IMR-90 (cell line): ENCODE measurements at regions not wholly inside any gene's neighbourhood (a gene's known extent, or its start where the extent isn't known, plus 50 kb on each side); places are given as distances from the start of the nearest gene placed in this dataset.

Experiments used
- BHLHE40 ChIP-seq: fragments of 150-350 bp; IDR thresholded peaks from 2 replicates; pipeline ENCODE4 v1.6.1; 2016; ENCODE audit warnings: mild to moderate bottlenecking, low read depth, low read length
- CEBPB ChIP-seq: IDR thresholded peaks from 2 replicates; pipeline ENCODE4 v1.6.1; 2012; ENCODE audit warnings: low read depth, low read length, improper control_type of control experiment
- CTCF ChIP-seq: conservative IDR thresholded peaks from 2 replicates; pipeline ENCODE4 v1.5.1; 2012; ENCODE audit warnings: mild to moderate bottlenecking, low read depth, low read length, improper control_type of control experiment
- MXI1 ChIP-seq: IDR thresholded peaks from 2 replicates; pipeline ENCODE4 v1.6.1; 2012; ENCODE audit warnings: low read depth, mild to moderate bottlenecking, low read length, moderate library complexity, borderline replicate concordance
- POLR2A ChIP-seq: IDR thresholded peaks from 2 replicates; pipeline ENCODE4 v1.6.1; 2012; ENCODE audit warnings: mild to moderate bottlenecking, low read depth, low read length
- RFX5 ChIP-seq: IDR thresholded peaks from 2 replicates; pipeline ENCODE4 v1.8.0; 2012; ENCODE audit warnings: low read depth, mild to moderate bottlenecking, low read length, moderate library complexity
- SMC3 ChIP-seq: fragments of 150-350 bp; IDR thresholded peaks from 2 replicates; pipeline ENCODE4 v1.6.1; 2016; ENCODE audit warnings: low read depth, mild to moderate bottlenecking, antibody characterized with exemption, low read length, moderate library complexity
- TF ChIP-seq, protein P1 (sequence below): fragments of 150-350 bp; IDR thresholded peaks from 2 replicates; pipeline ENCODE4 v1.6.1; 2017; ENCODE audit warnings: mild to moderate bottlenecking, antibody characterized with exemption, low read length, low read depth

DNA sequence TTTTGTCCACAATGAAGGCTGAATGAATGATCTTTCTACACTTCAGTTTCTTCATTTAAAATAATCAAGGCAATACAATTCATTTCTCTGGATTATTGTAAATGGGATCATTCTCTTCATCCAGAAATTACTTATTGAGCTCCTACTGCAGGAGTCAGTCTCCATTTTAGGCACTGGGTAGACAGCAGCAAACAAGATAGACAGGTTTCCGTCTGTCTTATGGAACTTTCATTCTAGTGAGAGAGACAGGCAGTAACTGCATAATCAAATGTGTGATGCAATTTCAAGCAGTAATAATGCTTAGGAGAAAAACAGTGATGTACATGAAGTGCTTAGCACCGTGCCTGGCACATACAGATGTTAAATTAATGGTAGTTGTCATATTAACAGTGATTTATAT lies 118.9 kb downstream of the SUDS3 start:
- no peak for TF ChIP-seq CEBPB
- TF ChIP-seq BHLHE40, result no peak
- no peak for TF ChIP-seq CTCF
- TF ChIP-seq, protein P1, sequence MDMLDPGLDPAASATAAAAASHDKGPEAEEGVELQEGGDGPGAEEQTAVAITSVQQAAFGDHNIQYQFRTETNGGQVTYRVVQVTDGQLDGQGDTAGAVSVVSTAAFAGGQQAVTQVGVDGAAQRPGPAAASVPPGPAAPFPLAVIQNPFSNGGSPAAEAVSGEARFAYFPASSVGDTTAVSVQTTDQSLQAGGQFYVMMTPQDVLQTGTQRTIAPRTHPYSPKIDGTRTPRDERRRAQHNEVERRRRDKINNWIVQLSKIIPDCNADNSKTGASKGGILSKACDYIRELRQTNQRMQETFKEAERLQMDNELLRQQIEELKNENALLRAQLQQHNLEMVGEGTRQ, result no peak
- TF ChIP-seq POLR2A, result no peak
- no peak for TF ChIP-seq MXI1
- no peak for TF ChIP-seq SMC3
- TF ChIP-seq RFX5, result no peak
